IMR-90 (cell line): ENCODE measurements at regions not wholly inside any gene's neighbourhood (a gene's known extent, or its start where the extent isn't known, plus 50 kb on each side); places are given as distances from the start of the nearest gene placed in this dataset.
A peak's percentile ranks its signal among the peaks of the same experiment; 100 is the strongest.

Experiments
- ATAC-seq: fragments of 200-7000 bp; cut with Tn5 transposase; 2 replicates; pipeline ENCODE4 v1.9.1; 2020; ENCODE audit warnings: low read depth, mild to moderate bottlenecking, moderate library complexity
- BruUV-seq: library from RNA; stranded (reverse); fragments of 400-500 nt; replicated peaks from 2 replicates; lab custom pipeline; 2021; lab: Mats Ljungman, UMichigan
- CTCF ChIA-PET: fragments of 300-600 bp; formaldehyde crosslinking; extraction: SDS; loops from one replicate; lab custom pipeline; 2021; ENCODE audit warnings: antibody characterized with exemption; lab: Yijun Ruan, JAX
- POLR2A ChIA-PET: fragments of 300-600 bp; sonication (Branson Sonifier 250); formaldehyde crosslinking; loops from one replicate; lab custom pipeline; 2022; ENCODE audit warnings: antibody characterized with exemption; ENCODE audit not compliant: unreplicated experiment; lab: Charles Lee
- DNase-seq: peaks from one replicate; pipeline ENCODE4 v3.0.0; 2013
- H2AFZ ChIP-seq: replicated peaks from 2 replicates; pipeline ENCODE3; 2013; ENCODE audit warnings: low read length, mild to moderate bottlenecking; ENCODE audit not compliant: poor library complexity
- H2AK5ac ChIP-seq: 2 replicates; pipeline ENCODE4 v1.6.1; 2013; ENCODE audit warnings: low read depth, low read length, inconsistent platforms
- H2AK9ac ChIP-seq: replicated peaks from 2 replicates; pipeline ENCODE3; 2013; ENCODE audit warnings: mild to moderate bottlenecking, low read depth, low read length, moderate library complexity; ENCODE audit not compliant: poor library complexity
- H2BK120ac ChIP-seq: 2 replicates; pipeline ENCODE4 v1.6.1; 2013; ENCODE audit warnings: low read depth, low read length, inconsistent platforms
- H2BK15ac ChIP-seq: 3 replicates; pipeline ENCODE4 v1.6.1; 2013; ENCODE audit warnings: low read depth, low read length, inconsistent platforms
- H2BK20ac ChIP-seq: 2 replicates; pipeline ENCODE4 v1.6.1; 2013; ENCODE audit warnings: low read depth, mild to moderate bottlenecking, inconsistent platforms, low read length, moderate library complexity
- H2BK5ac ChIP-seq: 2 replicates; pipeline ENCODE4 v1.6.1; 2013; ENCODE audit warnings: mild to moderate bottlenecking, low read depth, low read length, inconsistent platforms; ENCODE audit not compliant: poor library complexity, severe bottlenecking
- H3K14ac ChIP-seq: replicated peaks from 2 replicates; pipeline ENCODE4 v1.6.1; 2013; ENCODE audit warnings: low read depth, low read length, inconsistent platforms
- H3K18ac ChIP-seq: 2 replicates; pipeline ENCODE4 v1.6.1; 2013; ENCODE audit warnings: low read depth, low read length, control low read depth
- H3K23ac ChIP-seq: 2 replicates; pipeline ENCODE4 v1.6.1; 2013; ENCODE audit warnings: low read depth, low read length, inconsistent platforms
- H3K27ac ChIP-seq: 2 replicates; pipeline ENCODE4 v1.5.1; 2013; ENCODE audit warnings: mild to moderate bottlenecking, control low read depth, low read length; ENCODE audit not compliant: insufficient read depth
- H3K27me3 ChIP-seq: 2 replicates; pipeline ENCODE4 v1.6.1; 2013; ENCODE audit warnings: low read length; ENCODE audit not compliant: control insufficient read depth, insufficient read depth
- H3K36me3 ChIP-seq: 2 replicates; pipeline ENCODE4 v1.6.1; 2013; ENCODE audit warnings: low read length, mixed read lengths; ENCODE audit not compliant: control insufficient read depth, insufficient read depth
- H3K4ac ChIP-seq: 2 replicates; pipeline ENCODE4 v1.6.1; 2013; ENCODE audit warnings: low read depth, low read length, inconsistent platforms
- H3K4me1 ChIP-seq: 2 replicates; pipeline ENCODE4 v1.6.1; 2013; ENCODE audit warnings: low read length, mixed read lengths; ENCODE audit not compliant: control insufficient read depth, insufficient read depth
- H3K4me2 ChIP-seq: 2 replicates; pipeline ENCODE4 v1.6.1; 2013; ENCODE audit warnings: low read depth, mild to moderate bottlenecking, control low read depth, low read length, moderate library complexity
- H3K4me3 ChIP-seq: 2 replicates; pipeline ENCODE4 v1.5.1; 2013; ENCODE audit warnings: low read depth, mild to moderate bottlenecking, control low read depth, low read length, moderate library complexity; ENCODE audit not compliant: insufficient read depth
- H3K56ac ChIP-seq: 2 replicates; pipeline ENCODE4 v1.6.1; 2013; ENCODE audit warnings: low read length, inconsistent platforms; ENCODE audit not compliant: insufficient read depth; ENCODE audit errors: extremely low read depth
- H3K79me1 ChIP-seq, 2 experiments: 2 replicates each; pipeline ENCODE4 v1.6.1; 2013; ENCODE audit warnings: low read length in 2 of 2, inconsistent platforms in 1 of 2, low read depth in 1 of 2
- H3K9ac ChIP-seq: 2 replicates; pipeline ENCODE4 v1.6.1; 2013; ENCODE audit warnings: low read depth, low read length, control low read depth
- H3K9me1 ChIP-seq: 2 replicates; pipeline ENCODE4 v1.6.1; 2013; ENCODE audit warnings: low read length, inconsistent platforms; ENCODE audit not compliant: insufficient read depth
- H3K9me3 ChIP-seq: 2 replicates; pipeline ENCODE4 v1.6.1; 2013; ENCODE audit warnings: low read length; ENCODE audit not compliant: control insufficient read depth, insufficient read depth
- H4K20me1 ChIP-seq: 2 replicates; pipeline ENCODE4 v1.6.1; 2013; ENCODE audit warnings: low read length, inconsistent platforms; ENCODE audit not compliant: insufficient read depth
- H4K5ac ChIP-seq: 2 replicates; pipeline ENCODE4 v1.6.1; 2013; ENCODE audit warnings: mild to moderate bottlenecking, low read depth, low read length, control low read depth
- H4K8ac ChIP-seq, 2 experiments: 2 replicates each; pipeline ENCODE4 v1.6.1; 2013; ENCODE audit warnings: low read depth in 2 of 2, low read length in 2 of 2, control low read depth in 1 of 2, inconsistent platforms in 1 of 2
- H4K91ac ChIP-seq: 2 replicates; pipeline ENCODE4 v1.6.1; 2013; ENCODE audit warnings: low read depth, low read length, inconsistent platforms; ENCODE audit not compliant: insufficient read depth
- CEBPB ChIP-seq: IDR thresholded peaks from 2 replicates; pipeline ENCODE4 v1.6.1; 2012; ENCODE audit warnings: low read depth, low read length, improper control_type of control experiment
- CTCF ChIP-seq: conservative IDR thresholded peaks from 2 replicates; pipeline ENCODE4 v1.5.1; 2012; ENCODE audit warnings: mild to moderate bottlenecking, low read depth, low read length, improper control_type of control experiment
- WGBS, 2 experiments: methylation state at CpG; one replicate each; pipeline versions ENCODE4 v1.1.5 to v1.1.7; 2013; ENCODE audit warnings: missing lambda C conversion rate in 2 of 2; ENCODE audit not compliant: insufficient read length in 1 of 2; ENCODE audit errors: extremely low coverage in 2 of 2; 5-methylcytosine and 5-hydroxymethylcytosine counted together
- dilution Hi-C: fragments of 300-500 bp; cut with HindIII; formaldehyde crosslinking; loops from one replicate; pipeline ENCODE4 v1.14.3; 2018; ENCODE audit warnings: low sequenced_read_pairs; ENCODE audit not compliant: unreplicated experiment
- in situ Hi-C: fragments of 300-500 bp; cut with MboI; formaldehyde crosslinking; loops from 3 replicates; pipeline ENCODE4 v1.14.3; 2019; ENCODE audit warnings: low sequenced_read_pairs, inconsistent platforms, mixed read lengths
- intact Hi-C: fragments of 100-400 bp; cut with micrococcal nuclease; formaldehyde crosslinking; loops from 2 replicates; pipeline ENCODE4 v1.10.0; 2022

DNA sequence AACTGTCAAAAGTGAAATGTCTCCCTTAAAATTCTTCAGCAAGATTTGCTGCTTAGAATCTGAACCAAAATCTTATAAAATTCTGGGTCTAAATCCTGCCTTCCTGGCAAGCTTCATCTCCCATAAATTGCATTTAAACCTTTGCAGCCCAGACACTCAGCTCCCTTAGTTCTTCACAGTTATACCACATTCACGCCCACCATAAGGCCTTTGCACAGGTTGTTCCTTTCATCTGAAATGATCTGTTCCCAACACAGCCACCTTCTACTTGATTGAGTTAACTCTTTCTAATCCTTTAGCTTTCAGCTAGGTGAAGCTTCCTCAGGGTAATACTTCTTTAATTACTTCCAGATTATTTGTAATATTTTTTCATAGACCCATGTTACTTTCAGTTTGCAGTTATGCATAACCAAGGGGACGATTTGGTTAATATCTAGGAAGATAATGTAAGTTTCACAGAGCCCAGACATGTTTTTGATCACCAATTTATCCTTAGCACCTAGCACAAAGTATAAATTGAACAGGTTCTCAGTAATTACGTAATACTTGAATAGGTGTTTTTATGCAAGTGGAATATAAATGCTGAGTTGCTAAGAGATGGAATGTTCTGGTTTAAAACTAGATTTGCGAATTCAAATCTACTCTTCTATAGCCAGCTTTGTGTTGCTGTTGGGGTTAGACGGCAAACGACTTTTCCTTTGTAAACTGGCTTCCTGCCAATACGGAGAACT, 779.7 kb upstream of the PKDCC start:
- Histone ChIP-seq H3K4me1 (no peaks in the 10 kb centered on the region), H3K4ac (no peak overlapping the region), H2BK120ac (no peak overlapping the region), H3K27ac (no peak overlapping the region), H4K91ac (no peak overlapping the region), H3K9me1 (no peaks in the 10 kb centered on the region), H4K20me1 (no peaks in the 10 kb centered on the region), H3K36me3 (no peaks in the 10 kb centered on the region), H2AK9ac (no peak overlapping the region), H2BK15ac (no peak overlapping the region), H3K9ac (no peak overlapping the region), H2AFZ (no peak overlapping the region), H2BK20ac (no peak overlapping the region), H3K56ac (no peak overlapping the region), H3K4me2 (no peak overlapping the region), H3K27me3 (no peaks in the 10 kb centered on the region), H3K18ac (no peak overlapping the region), H4K8ac (no peak overlapping the region), H4K5ac (no peak overlapping the region), H3K9me3 (no peaks in the 10 kb centered on the region), H3K79me1 (no peaks in the 10 kb centered on the region), H2BK5ac (no peak overlapping the region), H2AK5ac (no peak overlapping the region), H3K23ac (no peak overlapping the region), H3K4me3 (no peak overlapping the region), H3K14ac (no peak overlapping the region)
- ChIA-PET CTCF (no interaction called here), POLR2A (no interaction called here)
- dilution Hi-C loops (no loop called here), intact Hi-C loops (no loop called here), in situ Hi-C loops (no loop called here)
- WGBS, 2 experiments: no CpG with 5 or more reads among the region's 7 CpGs
- no peak for ATAC-seq
- no TSS peak for BruUV-seq
- TF ChIP-seq CTCF: no peak
- peak; percentile 71 for TF ChIP-seq CEBPB
- DNase-seq: no peak
